Astrocyte of the cerebellum (primary cell): ENCODE measurements at regions not wholly inside any gene's neighbourhood (a gene's known extent, or its start where the extent isn't known, plus 50 kb on each side); places are given as distances from the start of the nearest gene placed in this dataset.

Source experiments
- DNase-seq: peaks from one replicate; pipeline ENCODE4 v3.0.0-alpha.2; 2011; ENCODE audit warnings: low read depth
- H3K4me3 ChIP-seq: 2 replicates; pipeline ENCODE4 v1.5.1; 2011; ENCODE audit warnings: mild to moderate bottlenecking, low read depth, low read length, moderate library complexity
- CTCF ChIP-seq: IDR thresholded peaks from 2 replicates; pipeline ENCODE4 v1.5.1; 2012; ENCODE audit warnings: low read length, low read depth, moderate library complexity, mild to moderate bottlenecking; ENCODE audit errors: missing control alignments
- in situ Hi-C: cut with HindIII; loops from 2 replicates; pipeline ENCODE4 v1.10.0; 2017; ENCODE audit warnings: low sequenced_read_pairs

- in situ Hi-C loops, result no loop called here
- no peak for DNase-seq
- no peak overlapping the region for H3K4me3 ChIP-seq
- TF ChIP-seq CTCF, result no peak
Observed at GRCh38 chr4:1497189-1497801, 91.1 kb upstream of the NKX1-1 start.

DNA sequence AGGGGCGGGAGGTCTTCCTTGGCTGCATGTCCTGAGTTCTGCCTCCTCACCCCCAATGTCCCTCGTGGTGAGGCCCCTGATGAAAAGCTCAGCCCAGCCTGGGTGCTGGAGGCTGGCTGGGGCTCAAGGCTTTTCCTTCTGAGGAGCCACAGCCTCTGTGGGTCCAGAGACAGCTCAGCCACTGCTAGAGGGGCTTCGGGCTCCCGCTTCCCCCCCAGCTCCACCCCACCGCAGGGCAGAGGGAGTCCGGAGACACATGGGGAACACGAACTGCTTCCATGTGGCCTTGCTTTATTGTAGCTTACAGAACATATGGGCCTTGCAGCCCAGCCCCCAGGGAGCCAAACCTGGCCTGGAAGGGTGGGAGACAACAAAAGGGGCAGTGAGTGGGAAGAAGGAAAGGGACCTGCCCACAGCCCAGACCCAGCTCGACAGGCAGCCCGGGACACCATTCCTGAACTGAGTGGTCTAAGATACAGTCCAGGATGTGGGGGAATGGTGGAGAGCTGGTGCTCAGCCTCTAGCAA, 89.9 kb upstream of the NKX1-1 start:
- DNase-seq, result no peak
- no peak overlapping the region for H3K4me3 ChIP-seq
- in situ Hi-C loops, result no loop called here
- no peak for TF ChIP-seq CTCF

DNA sequence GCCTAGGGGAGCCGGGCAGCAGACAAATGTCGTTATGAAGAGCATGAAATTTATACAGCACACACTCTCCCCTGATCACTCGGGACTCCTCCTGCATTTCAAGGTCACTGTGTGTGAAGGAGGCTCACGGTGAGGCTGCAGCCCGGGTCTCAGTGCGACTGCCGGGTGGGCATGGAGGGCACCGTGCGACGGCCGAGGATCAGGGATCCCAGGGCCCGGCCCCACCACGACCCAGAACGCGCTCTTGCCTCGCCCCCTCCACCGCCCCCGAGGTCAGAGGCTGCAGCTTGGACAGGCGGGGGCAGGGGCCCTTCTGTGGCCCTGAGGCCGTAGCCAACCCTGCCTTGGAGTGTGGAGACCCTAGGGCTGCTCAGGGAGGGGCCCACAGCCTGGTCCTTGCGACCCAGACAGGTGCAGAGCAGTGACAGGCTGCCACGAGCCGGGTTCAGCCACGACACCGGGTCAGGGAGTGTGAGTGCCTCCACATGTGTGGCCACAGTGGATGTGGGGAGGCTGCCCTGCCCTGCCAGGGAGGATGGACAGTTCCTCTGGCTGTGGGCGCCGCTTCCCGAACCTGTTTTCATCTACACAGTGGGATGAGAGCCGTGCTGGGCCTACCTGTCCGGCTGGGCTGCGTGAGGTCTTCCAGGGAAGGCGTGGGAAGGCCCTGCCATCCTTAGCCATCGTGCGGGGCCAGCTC, 89.3 kb upstream of the NKX1-1 start:
- H3K4me3 ChIP-seq, result no peak overlapping the region
- TF ChIP-seq CTCF, result no peak
- in situ Hi-C loops, result no loop called here
- DNase-seq, result no peak

- in situ Hi-C loops, result no loop called here
- no peak for TF ChIP-seq CTCF
- H3K4me3 ChIP-seq, result no peak overlapping the region
- DNase-seq, result no peak
Observed at GRCh38 chr4:1494416-1495315, 88.4 kb upstream of the NKX1-1 start.

GRCh38 chr4:1493540-1494287, 87.5 kb upstream of the NKX1-1 start:
- DNase-seq, result no peak
- no peak for TF ChIP-seq CTCF
- no peak overlapping the region for H3K4me3 ChIP-seq
- in situ Hi-C loops, result no loop called here
